K562 (cell line): ENCODE measurements at regions not wholly inside any gene's neighbourhood (a gene's known extent, or its start where the extent isn't known, plus 50 kb on each side); places are given as distances from the start of the nearest gene placed in this dataset.

Source experiments
- ATAC-seq: fragments of 200-7000 bp; cut with Tn5 transposase; 3 replicates; pipeline ENCODE4 v1.9.1; 2020; ENCODE audit warnings: moderate library complexity
- BruUV-seq: library from RNA; stranded (reverse); fragments of 400-500 nt; replicated peaks from 2 replicates; lab custom pipeline; 2021; lab: Mats Ljungman, UMichigan
- CTCF ChIA-PET: fragments of 300-600 bp; formaldehyde crosslinking; extraction: SDS; loops from one replicate; lab custom pipeline; 2021; ENCODE audit warnings: low intra/inter-chr PET ratio; lab: Yijun Ruan, JAX
- POLR2A ChIA-PET: fragments of 300-600, 350-650 bp; sonication (Branson Sonifier 250); formaldehyde crosslinking; extraction: SDS; loops from one replicate; lab custom pipeline; 2021; ENCODE audit warnings: antibody characterized with exemption, inconsistent platforms; lab: Yijun Ruan, JAX
- DNase-seq, 4 experiments: peaks; one replicate each; pipeline versions ENCODE4 v3.0.0 to v3.0.0-alpha.2; 2011 to 2018; ENCODE audit warnings: low spot score in 3 of 4, mixed read lengths in 3 of 4; ENCODE audit errors: extremely low read depth in 1 of 4
- FAIRE-seq: peaks from 2 replicates; lab custom pipeline; 2011; peaks lifted over from hg19 to GRCh38; lab: Jason Lieb, UNC
- H2AFZ ChIP-seq: 2 replicates; pipeline ENCODE4 v1.6.0; 2011; ENCODE audit warnings: low read depth, low read length, control low read depth, inconsistent platforms
- H3K27ac ChIP-seq: fragments of 200-600 bp; 3 replicates; pipeline ENCODE4 v1.8.0; 2011; ENCODE audit warnings: low read depth, mild to moderate bottlenecking, control low read depth, inconsistent platforms, low read length, moderate library complexity, mixed read lengths; ENCODE audit errors: extremely low read depth
- H3K27me3 ChIP-seq, 2 experiments: fragments of 300-600 bp in 1 of 2; 2 replicates in 1 of 2; 3 replicates in 1 of 2; pipeline versions ENCODE4 v1.6.0 to v1.8.0; 2011; ENCODE audit warnings: inconsistent platforms in 2 of 2, low read length in 2 of 2, mild to moderate bottlenecking in 1 of 2, mixed read lengths in 1 of 2, moderate library complexity in 1 of 2; ENCODE audit not compliant: control insufficient read depth in 2 of 2, insufficient read depth in 2 of 2
- H3K36me3 ChIP-seq: fragments of 300-600 bp; 3 replicates; pipeline ENCODE4 v1.8.0; 2011; ENCODE audit warnings: mild to moderate bottlenecking, low read length, inconsistent platforms; ENCODE audit not compliant: control insufficient read depth, insufficient read depth
- H3K4me1 ChIP-seq, 2 experiments: fragments of 200-600 bp in 1 of 2; replicated peaks in 1 of 2; 2 replicates in 1 of 2; 3 replicates in 1 of 2; pipeline versions ENCODE4 v1.5.1 to v1.8.0; 2011; ENCODE audit warnings: inconsistent platforms in 2 of 2, low read length in 2 of 2, mild to moderate bottlenecking in 1 of 2, mixed read lengths in 1 of 2, moderate library complexity in 1 of 2; ENCODE audit not compliant: control insufficient read depth in 2 of 2, insufficient read depth in 2 of 2
- H3K4me2 ChIP-seq: 2 replicates; pipeline ENCODE4 v1.6.1; 2011; ENCODE audit warnings: low read length, control low read depth, inconsistent platforms, mixed read lengths; ENCODE audit not compliant: insufficient read depth
- H3K4me3 ChIP-seq: fragments of 200-600 bp; sonication (generic), shearing (Covaris generic); 2 replicates; pipeline ENCODE4 v1.5.1; 2016; ENCODE audit warnings: control low read depth, inconsistent platforms
- H3K79me2 ChIP-seq: fragments of 200-600 bp; 3 replicates; pipeline ENCODE4 v1.8.0; 2011; ENCODE audit warnings: low read length, inconsistent platforms; ENCODE audit not compliant: control insufficient read depth, insufficient read depth
- H3K9ac ChIP-seq, 2 experiments: 2 replicates each; pipeline versions ENCODE4 v1.6.0 to v1.6.1; 2011; ENCODE audit warnings: low read depth in 2 of 2, low read length in 2 of 2, control low read depth in 1 of 2, inconsistent platforms in 1 of 2, mild to moderate bottlenecking in 1 of 2, mixed read lengths in 1 of 2; ENCODE audit not compliant: insufficient read depth in 1 of 2
- H3K9me1 ChIP-seq: one replicate; pipeline ENCODE4 v1.6.0; 2011; ENCODE audit warnings: inconsistent platforms, mild to moderate bottlenecking, low read length, moderate library complexity; ENCODE audit not compliant: control insufficient read depth, insufficient read depth
- H3K9me3 ChIP-seq: replicated peaks from 2 replicates; pipeline ENCODE4 v1.5.1; 2011; ENCODE audit warnings: low read depth, low read length, inconsistent platforms; ENCODE audit not compliant: control insufficient read depth, insufficient read depth
- H4K20me1 ChIP-seq: replicated peaks from 2 replicates; pipeline ENCODE4 v1.6.1; 2011; ENCODE audit warnings: low read length, inconsistent platforms, mixed read lengths; ENCODE audit not compliant: control insufficient read depth, insufficient read depth
- ESRRB ChIP-seq: fragments of 250-450 bp; sonication (Bioruptor Pico); IDR thresholded peaks from 2 replicates; pipeline ENCODE4 v1.5.0; 2020; ENCODE audit warnings: mild to moderate bottlenecking, moderate library complexity, borderline replicate concordance
- FOXJ2 ChIP-seq: fragments of 200-800 bp; sonication (Bioruptor generic); IDR thresholded peaks from 2 replicates; pipeline ENCODE4 v1.6.1; 2016; ENCODE audit warnings: missing genetic modification characterization, missing compliant biosample characterization
- NFXL1 ChIP-seq: fragments of 450-650 bp; formaldehyde crosslinking; IDR thresholded peaks from 2 replicates; pipeline ENCODE4 v1.4.0; 2021; ENCODE audit warnings: mild to moderate bottlenecking
- NR1H2 ChIP-seq: sonication (generic); formaldehyde crosslinking; IDR thresholded peaks from 2 replicates; pipeline ENCODE4 v1.4.0; 2020; ENCODE audit warnings: mild to moderate bottlenecking, missing genetic modification reagents
- PHB2 ChIP-seq: fragments of 450-650 bp; IDR thresholded peaks from 2 replicates; pipeline ENCODE4 v1.6.1; 2017; ENCODE audit warnings: low read depth
- POLR2G ChIP-seq: fragments of 200-400 bp; formaldehyde crosslinking; IDR thresholded peaks from 2 replicates; pipeline ENCODE4 v1.6.1; 2017; ENCODE audit warnings: low read depth, mild to moderate bottlenecking, antibody characterized with exemption, low read length, moderate library complexity
- PPARD ChIP-seq: fragments of 250-450 bp; sonication (Bioruptor Pico); IDR thresholded peaks from 2 replicates; pipeline ENCODE4 v1.8.0; 2022; ENCODE audit warnings: inconsistent platforms, mild to moderate bottlenecking, moderate library complexity
- RBFOX2 ChIP-seq: fragments of 200-400 bp; formaldehyde crosslinking; IDR thresholded peaks from 2 replicates; pipeline ENCODE4 v1.6.1; 2017; ENCODE audit warnings: low read depth, mild to moderate bottlenecking, low read length, moderate library complexity
- SLC30A9 ChIP-seq: fragments of 250-450 bp; sonication (Bioruptor Pico); IDR thresholded peaks from 2 replicates; pipeline ENCODE4 v1.8.0; 2022; ENCODE audit warnings: mild to moderate bottlenecking, moderate library complexity
- SRSF9 ChIP-seq: fragments of 200-400 bp; formaldehyde crosslinking; IDR thresholded peaks from 2 replicates; pipeline ENCODE4 v1.6.1; 2017; ENCODE audit warnings: low read depth, low read length, borderline replicate concordance
- TSC22D4 ChIP-seq: fragments of 450-650 bp; IDR thresholded peaks from 2 replicates; pipeline ENCODE4 v1.6.1; 2016; ENCODE audit warnings: missing genetic modification characterization, missing biosample characterization, control low read depth
- ZNF282 ChIP-seq: sonication (generic); formaldehyde crosslinking; IDR thresholded peaks from 2 replicates; pipeline ENCODE4 v1.8.1; 2023; ENCODE audit warnings: missing genetic modification reagents
- ZNF444 ChIP-seq: fragments of 250-450 bp; sonication (Bioruptor Pico); IDR thresholded peaks from 2 replicates; pipeline ENCODE4 v1.4.0; 2020; ENCODE audit warnings: mild to moderate bottlenecking, moderate library complexity
- ZNF644 ChIP-seq: fragments of 200-800 bp; sonication (Bioruptor generic); IDR thresholded peaks from 2 replicates; pipeline ENCODE4 v1.6.1; 2016; ENCODE audit warnings: low read depth, missing genetic modification characterization, missing compliant biosample characterization
- ZNF79 ChIP-seq: fragments of 250-450 bp; sonication (Bioruptor Pico); IDR thresholded peaks from 2 replicates; pipeline ENCODE4 v1.4.0; 2020; ENCODE audit warnings: low read depth, mild to moderate bottlenecking, moderate library complexity
- WGBS: fragments of 100-300 bp; shearing (Covaris generic); methylation state at CpG from one replicate; pipeline ENCODE4 v1.1.6; 2016; ENCODE audit warnings: low coverage, mixed read lengths; ENCODE audit not compliant: insufficient coverage; ENCODE audit errors: missing lambda C conversion rate; 5-methylcytosine and 5-hydroxymethylcytosine counted together
- in situ Hi-C: fragments of 300-500 bp; cut with MboI; formaldehyde crosslinking; loops from 4 replicates; pipeline ENCODE4 v1.15.0; 2018; ENCODE audit warnings: inconsistent platforms, mixed read lengths
- intact Hi-C: fragments of 100-400 bp; cut with micrococcal nuclease; formaldehyde crosslinking; loops from 2 replicates; pipeline ENCODE4 v1.14.2; 2022

GRCh38 chr18:72942766-72943165 is 75.0 kb upstream of the NETO1 start:
- H4K20me1 ChIP-seq: no peaks in the 10 kb centered on the region
- ATAC-seq (no peak), FAIRE-seq (no peak), DNase-seq (no peak)
- no peak overlapping the region for H3K4me3 ChIP-seq
- H2AFZ ChIP-seq: no peak overlapping the region
- H3K4me2 ChIP-seq: no peak overlapping the region
- no peaks in the 10 kb centered on the region for H3K79me2 ChIP-seq
- in situ Hi-C loops: no loop called here
- ChIA-PET POLR2A (no interaction called here), CTCF (no interaction called here)
- H3K27me3 ChIP-seq: no peaks in the 10 kb centered on the region
- no peaks in the 10 kb centered on the region for H3K36me3 ChIP-seq
- H3K9me3 ChIP-seq: no peaks in the 10 kb centered on the region
- no TSS peak for BruUV-seq
- no peak overlapping the region for H3K9ac ChIP-seq
- TF ChIP-seq POLR2G (no peak), PHB2 (no peak), SRSF9 (no peak), ZNF444 (CRISPR knock-in tag) (no peak), ESRRB (no peak), SLC30A9 (CRISPR knock-in tag) (no peak), NR1H2 (CRISPR knock-in tag) (no peak), NFXL1 (CRISPR knock-in tag) (no peak), ZNF282 (no peak), ZNF644 (tag) (no peak), ZNF79 (no peak), TSC22D4 (tag) (no peak), RBFOX2 (no peak), FOXJ2 (no peak), PPARD (CRISPR knock-in tag) (no peak)
- intact Hi-C loops: no loop called here
- 0% methylated on average over 2 of the region's 2 CpGs for WGBS
- H3K4me1 ChIP-seq: no peaks in the 10 kb centered on the region
- no peaks in the 10 kb centered on the region for H3K9me1 ChIP-seq
- H3K27ac ChIP-seq: no peak overlapping the region
